ENCODE measurements at regions not wholly inside any gene's neighbourhood (a gene's known extent, or its start where the extent isn't known, plus 50 kb on each side); places are given as distances from the start of the nearest gene placed in this dataset.
"Not testable (repeated sequence)": the region's sequence is repeated elsewhere in the genome, so short reads cannot be mapped to it uniquely, and the experiment has no call there.

DNA sequence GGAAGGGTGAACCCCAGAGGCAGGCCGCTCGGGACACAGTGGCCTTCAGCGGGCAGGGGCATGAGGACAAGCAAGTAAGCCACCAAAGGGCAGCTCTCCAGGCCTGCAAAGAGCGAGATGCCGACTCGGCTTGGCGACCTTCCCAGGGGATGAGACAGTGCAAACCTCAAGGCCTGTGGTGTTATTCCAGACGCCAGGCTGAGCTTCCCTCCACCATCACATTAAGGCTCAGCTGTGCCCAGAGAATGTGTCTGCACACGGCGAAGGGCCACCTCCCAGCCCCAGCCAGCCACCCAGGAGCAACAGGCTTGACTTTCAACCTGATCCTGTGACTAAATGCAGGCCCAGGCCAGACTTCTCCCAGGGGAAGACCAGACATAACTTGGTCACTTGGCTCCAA is 251.4 kb downstream of the SOX9 start:
- no peak for DNase-seq

GRCh38 chr17:72373910-72374741 is 253.3 kb downstream of the SOX9 start:
- DNase-seq = no peak

- no peak for DNase-seq
These were observed 255.9 kb downstream of the SOX9 start for GRCh38 chr17:72376526-72377345.

GRCh38 chr17:72378414-72379390 is 257.9 kb downstream of the SOX9 start:
- DNase-seq = no peak

- no peak for DNase-seq
These were observed 258.7 kb downstream of the SOX9 start for GRCh38 chr17:72379516-72379915.

- DNase-seq = no peak
These were observed 259.3 kb downstream of the SOX9 start for GRCh38 chr17:72380120-72380519.

- no peak for DNase-seq
These were observed 259.9 kb downstream of the SOX9 start for GRCh38 chr17:72380737-72381136.

GRCh38 chr17:72381597-72382397 is 261.0 kb downstream of the SOX9 start:
- DNase-seq = no peak

- DNase-seq = no peak
These were observed 262.3 kb downstream of the SOX9 start for GRCh38 chr17:72382971-72383722.

DNA sequence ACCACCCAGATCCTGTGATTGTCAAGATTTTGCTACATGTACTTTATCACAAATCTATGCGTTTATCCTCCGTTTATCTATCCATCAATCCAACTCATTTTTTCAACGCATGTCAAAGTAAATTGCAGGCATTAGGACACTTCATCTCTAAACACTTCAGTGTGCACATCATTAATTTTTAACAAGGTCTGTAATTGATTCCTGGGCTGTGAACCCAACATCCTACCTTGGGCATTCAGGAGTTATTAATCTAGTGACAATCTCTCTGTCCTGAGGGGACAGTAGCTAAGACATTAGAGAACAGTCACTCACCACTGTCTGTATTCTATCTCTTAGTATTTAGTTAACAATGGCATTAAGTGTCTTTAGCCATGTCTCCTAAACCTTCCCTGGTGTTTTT is 264.7 kb downstream of the SOX9 start:
- no peak for DNase-seq

GRCh38 chr17:72386173-72386572 is 265.4 kb downstream of the SOX9 start:
- DNase-seq = not testable (repeated sequence)

DNA sequence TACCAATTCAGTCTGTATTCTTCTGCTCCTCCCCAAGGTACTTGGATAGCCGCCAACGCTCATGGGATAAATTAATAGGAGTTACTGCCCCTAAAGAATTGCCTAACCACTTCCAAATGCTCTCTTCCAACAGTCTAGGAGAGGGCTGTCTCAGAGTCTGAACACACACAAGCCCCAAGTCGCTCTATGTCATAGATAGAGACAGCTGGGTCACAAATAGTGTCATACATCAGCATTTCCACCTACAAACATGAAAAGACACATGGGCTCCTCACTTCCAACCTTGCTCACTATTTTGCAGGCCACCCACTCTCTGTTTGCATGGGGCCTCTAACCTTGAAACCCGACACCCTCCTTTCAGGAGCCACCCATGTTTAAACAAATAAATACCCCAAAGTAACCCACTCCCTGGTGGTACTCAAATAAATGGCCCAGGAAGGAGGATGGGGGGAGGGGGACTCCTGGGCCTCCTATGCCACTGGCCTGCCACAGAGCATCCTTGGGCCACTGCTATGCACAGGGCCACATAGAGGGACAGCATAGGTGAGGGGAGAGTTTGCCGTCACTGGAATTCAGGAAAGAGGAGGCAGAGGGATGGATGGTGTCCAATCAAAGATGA is 265.9 kb downstream of the SOX9 start:
- DNase-seq = no peak

DNA sequence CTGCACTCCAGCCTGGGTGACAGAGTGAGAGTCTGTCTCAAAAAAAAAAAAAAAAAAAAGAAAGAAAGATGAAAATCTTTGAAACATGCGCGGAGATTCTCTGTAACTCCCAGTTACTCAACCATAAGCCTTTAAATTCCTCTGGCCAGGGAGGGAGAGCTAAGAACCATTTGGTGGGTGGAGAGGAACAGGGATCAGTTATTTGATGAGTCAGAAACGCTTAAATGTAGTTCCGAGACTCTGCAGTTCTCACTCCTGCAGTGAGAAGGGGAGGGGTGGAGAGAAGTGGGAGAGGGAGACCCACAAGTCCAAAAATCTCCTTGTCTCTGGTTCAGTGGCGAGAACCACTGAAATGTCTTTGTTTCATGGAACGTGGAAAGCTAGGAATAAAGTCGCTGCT is 266.7 kb downstream of the SOX9 start:
- DNase-seq = no peak

DNA sequence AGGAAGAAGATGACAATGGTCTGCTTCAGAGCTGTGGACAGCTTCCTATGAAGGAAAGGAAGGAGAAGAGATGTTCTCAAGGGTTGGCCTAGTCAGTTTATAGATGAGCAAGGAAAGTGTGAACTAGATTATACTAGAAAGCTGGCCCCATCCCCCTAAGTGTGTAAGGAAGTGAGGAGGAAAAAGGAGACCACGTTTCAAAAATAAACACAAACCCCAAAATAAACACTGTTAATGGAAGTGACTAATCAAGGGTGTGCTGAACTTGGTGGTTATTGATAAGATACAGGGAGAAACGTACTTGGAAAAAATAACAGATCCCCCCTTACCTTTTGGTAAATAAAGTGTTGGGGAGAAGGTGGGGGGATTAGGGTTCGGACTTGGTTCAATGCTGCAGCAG is 267.1 kb downstream of the SOX9 start:
- DNase-seq = no peak

GRCh38 chr17:72388765-72389473 is 268.1 kb downstream of the SOX9 start:
- DNase-seq = no peak

DNA sequence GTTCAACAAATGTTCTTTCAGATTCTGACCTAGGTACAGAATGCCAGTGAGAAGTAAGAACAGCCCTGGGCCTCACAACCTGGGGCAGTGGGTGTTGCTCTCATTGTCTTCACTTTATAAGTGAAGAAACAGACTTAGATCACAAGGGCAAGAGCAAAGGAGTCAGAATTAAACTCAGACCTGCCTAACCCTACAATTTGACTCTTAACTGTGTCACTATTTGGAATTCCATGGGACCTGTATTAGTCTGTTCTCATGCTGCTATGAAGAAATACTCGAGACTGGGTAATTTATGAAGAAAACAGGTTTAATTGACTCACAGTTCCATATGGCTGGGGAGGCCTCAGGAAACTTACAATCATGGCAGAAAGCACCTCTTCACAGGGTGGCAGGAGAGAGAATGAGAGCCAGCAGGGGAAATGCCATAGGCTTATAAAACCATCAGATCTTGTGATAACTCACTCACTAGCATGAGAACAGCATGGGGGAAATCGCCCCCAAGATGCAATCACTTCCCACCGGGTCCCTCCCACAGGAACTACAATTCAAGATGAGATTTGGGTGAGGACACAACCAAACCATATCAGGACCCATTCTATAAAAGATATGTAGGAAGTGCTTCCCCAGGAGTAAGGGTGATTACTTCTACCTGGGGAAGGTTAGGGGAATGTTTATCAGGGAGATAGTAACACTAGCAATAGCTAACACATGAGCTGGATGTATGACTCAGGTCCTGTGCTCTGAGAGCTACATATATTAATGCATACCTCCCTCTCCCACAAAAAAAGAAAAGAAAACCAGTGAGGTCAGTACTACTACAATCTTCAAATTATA is 270.1 kb downstream of the SOX9 start:
- no peak for DNase-seq

DNA sequence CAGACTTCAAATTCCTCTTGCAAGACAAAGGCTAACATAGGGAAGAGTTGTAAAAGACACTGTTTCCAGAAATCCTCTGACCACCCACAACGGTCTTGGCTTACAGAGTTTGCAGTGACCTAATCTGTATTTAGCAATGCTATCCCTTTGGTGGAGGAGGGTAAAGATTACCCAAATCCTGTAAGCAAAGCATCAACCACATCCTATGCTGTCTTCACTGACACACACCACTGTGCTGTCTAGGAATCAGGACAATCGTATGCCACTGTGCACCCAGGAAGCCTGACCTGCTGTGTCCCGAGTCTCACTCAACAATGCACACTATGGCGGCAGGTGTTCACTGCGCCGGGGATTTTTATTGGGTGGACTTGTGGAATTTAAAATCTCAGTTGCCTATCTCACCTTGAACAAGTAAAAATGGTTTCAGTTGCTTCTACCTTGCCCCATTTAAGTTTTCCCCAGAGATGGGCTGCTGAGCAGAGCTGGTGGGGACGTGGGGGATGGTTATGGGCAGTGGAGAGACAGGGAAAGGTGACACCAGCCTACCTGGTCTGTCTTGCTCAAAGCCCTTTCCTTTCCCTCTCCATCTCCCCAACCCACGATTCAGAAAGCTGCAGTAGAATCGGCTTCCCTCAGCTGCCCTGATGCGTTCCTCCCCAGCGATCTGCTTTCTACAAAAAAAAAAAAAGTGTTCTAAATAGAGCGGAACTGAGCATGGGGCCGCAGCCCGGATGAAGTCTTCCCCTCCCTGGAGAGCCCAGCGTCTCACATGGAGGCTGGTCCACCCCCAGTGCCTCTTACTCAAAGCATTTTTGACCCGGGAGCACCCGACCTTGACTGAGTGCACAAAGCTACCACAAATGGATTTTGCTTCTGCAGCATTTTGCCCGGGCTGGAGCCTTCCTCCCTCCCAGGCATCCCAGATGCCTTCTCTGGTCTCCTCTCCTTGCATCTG is 271.5 kb downstream of the SOX9 start:
- no peak for DNase-seq

- no peak for DNase-seq
These were observed 272.7 kb downstream of the SOX9 start for GRCh38 chr17:72393553-72393952.
